Stromal cell of bone marrow (primary cell): ENCODE measurements at regions not wholly inside any gene's neighbourhood (a gene's known extent, or its start where the extent isn't known, plus 50 kb on each side); places are given as distances from the start of the nearest gene placed in this dataset.
"Not testable (repeated sequence)": the region's sequence is repeated elsewhere in the genome, so short reads cannot be mapped to it uniquely, and the experiment has no call there.

Source experiments
- DNase-seq: peaks from one replicate; pipeline ENCODE4 v3.0.0-alpha.2; 2012; ENCODE audit warnings: low read depth

DNA sequence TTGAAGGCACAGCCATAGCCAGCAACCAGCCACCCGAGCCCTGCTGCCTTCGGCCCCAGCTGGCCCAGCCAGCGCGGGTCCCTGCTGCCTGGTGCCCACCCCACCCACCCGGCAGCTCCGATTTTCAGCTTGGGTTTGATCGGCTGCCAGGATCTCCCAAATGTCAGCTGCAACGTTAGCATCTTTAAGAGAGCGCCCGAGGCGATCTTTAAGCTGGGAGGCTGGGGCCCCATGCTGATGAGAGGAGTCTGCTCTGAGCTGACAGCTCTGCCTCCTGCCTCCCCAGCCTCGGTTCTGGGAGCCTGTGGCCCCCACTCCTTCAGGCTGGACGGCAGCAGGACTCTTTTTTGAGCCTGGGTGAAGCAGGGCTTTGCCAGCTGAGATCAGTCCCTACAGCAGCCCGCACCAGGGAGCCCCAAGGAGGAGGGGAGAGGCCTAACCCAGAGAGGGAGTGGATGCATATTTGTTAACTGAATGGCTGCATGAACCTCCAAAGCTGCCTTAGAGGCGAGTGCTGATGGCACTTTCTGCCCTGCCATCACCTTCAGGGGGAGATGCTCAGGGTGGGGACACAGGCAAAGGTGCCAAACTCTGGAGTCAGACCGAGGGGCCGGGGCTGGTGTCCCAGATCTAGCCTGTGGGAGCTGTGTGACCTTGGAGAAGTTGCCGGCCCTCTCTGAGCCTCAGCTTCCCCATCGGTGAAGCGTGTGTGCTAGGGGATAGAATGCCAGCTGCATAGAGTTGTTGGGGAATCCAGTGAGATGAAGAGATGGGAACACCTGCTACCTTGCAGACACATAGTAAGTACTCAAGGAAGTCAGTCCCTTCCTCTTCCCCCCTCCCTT, 165.5 kb downstream of the C9orf50 start:
- DNase-seq, result no peak

GRCh38 chr9:129454467-129455067, 166.3 kb downstream of the C9orf50 start:
- DNase-seq, result no peak

GRCh38 chr9:129453734-129454133, 167.2 kb downstream of the C9orf50 start:
- DNase-seq, result no peak

GRCh38 chr9:129451669-129452068, 169.2 kb downstream of the C9orf50 start:
- DNase-seq, result no peak

DNA sequence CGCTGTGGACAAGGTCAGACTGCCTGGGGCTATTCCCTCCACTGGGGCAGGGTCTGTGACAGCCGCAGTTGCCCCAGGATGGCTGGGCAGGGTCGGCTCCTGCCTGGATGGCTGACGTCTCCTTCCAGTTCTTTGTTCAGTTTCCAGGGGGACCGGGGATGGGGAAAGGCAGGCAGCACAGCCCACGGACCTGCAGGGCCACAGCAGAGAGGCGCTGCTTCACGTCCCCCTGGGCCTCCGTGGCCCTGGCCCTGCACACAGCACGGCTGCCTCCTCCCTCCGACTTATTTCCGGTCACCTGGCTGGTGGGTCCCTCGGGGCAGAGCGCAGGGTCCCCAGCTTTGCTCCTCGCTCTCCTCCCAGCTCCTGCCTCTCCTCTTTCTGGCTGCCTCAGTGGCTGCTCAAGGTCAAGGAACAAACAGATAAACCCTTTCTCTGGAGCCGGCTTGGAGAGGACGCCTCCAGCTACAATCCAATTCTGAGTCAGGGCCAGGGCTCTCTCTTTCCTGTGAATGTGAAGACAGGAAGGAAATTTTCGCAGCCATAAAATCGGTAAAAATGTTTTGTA, 169.7 kb downstream of the C9orf50 start:
- DNase-seq, result no peak

DNA sequence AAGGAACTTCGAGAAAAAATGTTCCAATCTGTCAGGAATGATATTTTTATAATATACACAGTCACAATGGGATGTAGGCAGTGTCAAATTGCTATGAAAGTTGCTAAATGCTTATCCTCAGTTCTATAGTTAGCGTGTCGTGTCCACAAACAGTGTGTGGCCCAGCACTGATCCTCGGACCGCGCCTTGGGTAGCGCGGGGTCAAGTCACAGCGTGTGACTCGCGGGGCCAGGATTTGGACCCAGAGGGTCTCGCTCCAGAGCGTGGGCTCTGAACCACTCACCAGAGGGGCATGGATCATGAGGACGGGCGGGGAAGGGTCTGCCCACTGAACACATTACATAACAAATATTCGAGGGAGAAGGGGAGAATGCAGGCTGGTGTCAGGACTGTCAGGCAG, 171.8 kb downstream of the C9orf50 start:
- no peak for DNase-seq

DNA sequence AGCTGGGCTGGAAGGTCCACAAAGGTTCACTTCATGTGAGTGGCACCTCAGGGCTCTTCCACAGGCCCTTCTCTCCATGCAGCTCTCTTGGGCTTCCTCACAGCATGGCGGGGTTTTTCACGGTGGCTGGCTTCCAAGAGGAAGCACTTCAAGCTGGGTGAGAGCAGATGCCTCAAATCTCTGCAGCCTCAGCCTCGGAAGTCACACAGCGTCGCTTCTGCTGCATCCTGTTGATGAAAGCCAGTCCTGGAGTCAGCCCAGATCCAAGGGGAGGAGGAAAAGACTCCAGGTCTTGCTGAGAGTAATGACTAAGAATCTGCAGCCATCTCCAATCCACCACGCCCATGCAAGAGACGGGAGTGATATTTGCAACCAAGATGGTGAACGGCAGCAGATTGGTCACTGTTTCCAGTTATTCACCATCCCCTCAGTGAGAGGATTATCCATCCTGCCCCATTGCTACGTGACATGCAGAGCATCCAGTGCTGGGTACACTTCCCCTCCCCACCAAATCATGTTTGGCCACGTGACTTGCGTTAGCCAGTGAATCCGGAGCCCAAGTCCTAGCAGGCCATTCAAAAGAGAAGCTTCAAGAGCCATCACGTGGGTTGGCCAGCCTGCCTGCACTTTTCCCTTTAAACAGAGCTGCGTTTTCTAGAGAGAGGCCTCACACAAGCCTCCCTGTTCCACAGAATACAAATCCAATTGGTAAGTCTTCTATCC, 173.9 kb downstream of the C9orf50 start:
- DNase-seq, result no peak

DNA sequence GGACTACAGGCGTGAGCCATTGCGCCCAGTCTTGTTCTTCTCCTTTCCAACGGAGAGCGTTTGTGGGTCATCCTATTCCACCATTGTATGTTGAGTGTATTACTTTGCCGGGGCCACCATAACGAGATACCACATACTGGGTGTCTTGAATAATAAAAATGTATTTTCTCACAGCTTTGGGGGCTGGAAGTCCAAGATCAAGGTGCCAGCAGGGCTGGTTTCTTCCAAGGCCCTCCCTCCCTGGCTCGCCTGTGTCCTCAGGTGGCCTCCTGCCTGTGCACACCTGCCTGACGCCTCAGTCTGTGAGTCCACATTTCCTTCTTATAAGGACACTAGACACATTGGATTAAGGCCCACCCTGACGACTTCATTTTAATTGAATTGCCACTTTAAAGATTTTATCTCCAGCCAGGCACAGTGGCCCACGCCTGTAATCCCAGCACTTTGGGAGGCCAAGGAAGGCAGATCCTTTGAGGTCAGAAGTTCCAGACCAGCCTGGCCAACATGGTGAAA, 175.1 kb downstream of the C9orf50 start:
- DNase-seq, result no peak

GRCh38 chr9:129443515-129444164, 177.3 kb downstream of the C9orf50 start:
- not testable (repeated sequence) for DNase-seq

DNA sequence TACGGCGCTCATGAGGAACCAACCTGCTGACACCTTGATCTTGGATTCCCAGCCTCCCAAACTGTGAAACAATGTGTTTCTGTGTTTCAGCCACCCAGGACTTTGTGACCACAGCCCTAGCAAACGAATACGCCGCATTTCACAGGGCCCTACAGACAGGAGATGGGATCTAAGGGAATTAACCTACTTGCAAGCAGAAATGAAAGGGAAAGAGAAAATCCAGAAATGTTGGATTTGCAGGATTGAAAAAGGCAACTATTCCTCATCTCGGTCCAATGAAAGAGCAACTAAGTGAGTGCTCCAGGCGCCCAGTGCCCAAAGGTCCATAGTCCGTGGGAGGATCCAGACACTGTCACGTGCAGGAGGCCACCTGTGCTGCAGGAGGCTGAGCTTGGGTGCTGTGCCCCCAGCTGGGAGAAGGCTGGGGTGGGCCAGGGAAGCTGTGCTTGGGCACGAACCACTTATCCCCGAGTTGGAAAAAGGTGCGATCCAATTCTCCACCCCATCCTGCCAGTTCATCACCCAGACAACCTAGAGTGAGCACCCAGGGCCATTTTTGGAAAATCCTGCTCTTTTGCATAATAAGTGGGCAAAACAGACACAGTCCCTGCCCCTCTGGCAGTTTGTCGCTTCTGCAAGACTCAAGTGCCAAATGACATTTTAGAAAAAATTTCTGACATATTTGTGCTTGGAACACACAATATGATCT, 177.9 kb downstream of the C9orf50 start:
- no peak for DNase-seq

- no peak for DNase-seq
Observed at GRCh38 chr9:129441852-129442251, 179.0 kb downstream of the C9orf50 start.

GRCh38 chr9:129440435-129441186, 180.3 kb downstream of the C9orf50 start:
- DNase-seq, result no peak

DNA sequence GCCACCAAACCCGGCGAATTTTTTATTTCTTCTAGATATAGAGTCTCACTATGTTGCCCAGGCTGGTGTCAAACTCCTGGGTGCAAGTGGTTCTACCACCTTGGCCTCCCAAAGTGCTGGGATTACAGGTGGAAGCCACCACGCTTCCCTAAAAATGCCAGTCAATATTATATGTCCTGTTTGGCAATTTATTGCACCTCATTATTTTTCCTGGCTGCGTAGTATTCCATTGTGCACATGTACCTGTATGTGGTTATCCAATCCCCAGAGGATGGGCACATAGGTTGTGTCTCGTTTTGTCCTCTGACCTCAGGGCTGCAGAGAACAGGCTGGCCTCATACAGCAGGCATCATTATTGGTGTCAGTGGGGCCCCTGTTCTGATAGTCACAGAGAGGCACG, 181.7 kb downstream of the C9orf50 start:
- no peak for DNase-seq

DNA sequence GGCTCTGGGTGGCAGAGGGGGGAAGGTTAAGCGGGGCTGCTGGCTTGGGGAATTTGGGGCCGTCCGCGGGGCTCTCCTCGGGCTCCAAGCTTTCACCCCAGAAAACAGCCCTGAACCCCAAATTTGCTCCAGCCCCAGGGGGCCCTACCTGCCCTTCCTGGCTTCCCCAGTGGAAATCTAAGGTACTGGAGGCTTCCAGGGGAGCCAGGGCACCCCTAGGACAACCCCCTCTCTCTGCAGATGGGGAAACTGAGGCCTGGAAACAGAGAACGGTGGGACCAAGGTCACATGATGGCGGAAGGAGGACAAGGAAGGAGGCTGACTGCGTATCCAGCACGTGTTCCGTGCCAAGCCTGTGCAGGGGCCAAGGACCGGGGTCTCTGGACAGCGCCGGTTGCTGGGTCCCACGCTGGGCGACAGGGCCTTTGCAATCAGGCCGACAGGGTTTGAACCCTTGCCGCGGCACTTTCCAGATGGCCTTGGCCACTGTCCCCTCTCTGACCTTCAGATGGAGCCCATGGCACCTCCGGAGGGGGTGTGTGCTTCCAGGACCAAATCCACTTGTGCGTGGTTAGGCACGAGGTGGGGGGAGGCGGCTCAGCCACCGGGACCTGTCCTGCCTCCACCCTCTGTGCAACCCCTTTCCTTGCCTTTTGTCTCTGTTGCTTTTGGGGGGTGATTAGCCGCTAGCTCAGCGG, 183.1 kb downstream of the C9orf50 start:
- DNase-seq, result no peak

DNA sequence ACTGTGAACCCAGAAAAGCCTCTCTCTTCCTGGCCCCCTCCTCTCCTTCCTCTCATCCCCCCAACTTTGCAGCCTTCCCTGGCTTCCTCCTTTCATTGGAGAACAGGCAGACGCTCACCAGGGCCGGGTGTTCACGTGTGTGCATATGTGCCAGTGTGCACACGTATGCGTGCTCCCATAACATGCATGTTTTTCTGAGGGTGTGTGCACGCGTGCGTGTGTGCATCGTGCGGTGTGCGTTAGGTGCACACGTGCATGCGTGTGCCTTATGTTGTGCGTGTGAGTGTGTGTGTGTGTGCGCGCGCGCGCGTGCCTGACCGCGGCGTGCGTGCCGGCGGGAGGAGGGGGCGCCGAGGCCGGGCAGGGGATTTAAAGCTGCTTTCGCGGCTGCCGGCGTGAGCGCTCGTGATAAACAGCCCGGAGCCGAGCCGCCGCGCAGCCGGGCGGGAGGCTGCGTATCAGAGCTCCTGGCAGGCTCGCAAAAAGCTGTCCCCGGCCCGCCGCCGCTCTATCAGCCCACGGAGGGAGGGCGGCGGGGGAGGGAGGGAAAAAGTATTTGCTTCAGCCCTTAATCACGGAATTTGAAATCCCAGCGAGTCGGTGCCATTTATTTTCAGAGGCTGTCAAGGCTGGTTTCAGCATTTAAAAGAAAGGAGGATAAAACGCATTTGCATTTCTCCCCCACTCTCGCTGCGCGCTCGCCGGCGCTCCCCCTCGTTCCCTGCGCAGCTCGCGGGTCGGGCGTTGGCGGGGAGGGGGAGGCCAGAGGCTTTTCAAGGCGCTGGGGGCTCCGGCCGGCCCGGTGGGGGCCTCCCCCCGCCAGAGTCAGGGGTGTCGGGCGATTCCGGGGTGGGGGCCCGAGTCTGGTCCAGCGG, 183.9 kb downstream of the C9orf50 start:
- no peak for DNase-seq

GRCh38 chr9:129435988-129436717, 184.7 kb downstream of the C9orf50 start:
- no peak for DNase-seq

GRCh38 chr9:129435291-129435690, 185.6 kb downstream of the C9orf50 start:
- no peak for DNase-seq

- DNase-seq, result no peak
Observed at GRCh38 chr9:129434187-129434586, 186.7 kb downstream of the C9orf50 start.
